GM10266 (cell line): ENCODE measurements at regions not wholly inside any gene's neighbourhood (a gene's known extent, or its start where the extent isn't known, plus 50 kb on each side); places are given as distances from the start of the nearest gene placed in this dataset.

Source experiments
- DNase-seq: peaks from one replicate; pipeline ENCODE4 v3.0.0; 2012; ENCODE audit errors: extremely low spot score
- TF ChIP-seq, protein P1 (sequence below): IDR thresholded peaks from 2 replicates; pipeline ENCODE4 v1.5.1; 2012; ENCODE audit warnings: mild to moderate bottlenecking, low read depth; ENCODE audit not compliant: control insufficient read depth, insufficient read depth; ENCODE audit errors: missing control alignments

DNA sequence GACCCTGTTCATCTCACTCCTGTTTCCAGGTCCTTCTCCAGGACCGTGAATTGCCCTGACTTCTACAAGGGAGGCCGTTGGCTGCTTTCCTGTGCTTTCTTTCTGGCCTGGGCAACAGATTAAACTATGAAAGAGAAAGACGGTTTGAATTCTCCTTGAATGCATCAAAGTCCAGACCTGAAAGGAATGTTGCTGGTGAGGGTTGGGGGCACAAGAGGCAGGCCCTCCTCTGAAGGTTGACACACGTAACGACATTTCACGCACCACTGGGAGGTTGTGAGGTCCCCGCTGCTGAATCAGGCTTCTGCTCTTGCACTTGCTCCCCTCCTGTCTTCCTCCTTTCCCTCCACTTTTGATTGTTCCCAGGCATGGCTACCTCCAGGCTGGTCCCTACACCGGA lies 141.9 kb downstream of the CYRIA start:
- TF ChIP-seq, protein P1, sequence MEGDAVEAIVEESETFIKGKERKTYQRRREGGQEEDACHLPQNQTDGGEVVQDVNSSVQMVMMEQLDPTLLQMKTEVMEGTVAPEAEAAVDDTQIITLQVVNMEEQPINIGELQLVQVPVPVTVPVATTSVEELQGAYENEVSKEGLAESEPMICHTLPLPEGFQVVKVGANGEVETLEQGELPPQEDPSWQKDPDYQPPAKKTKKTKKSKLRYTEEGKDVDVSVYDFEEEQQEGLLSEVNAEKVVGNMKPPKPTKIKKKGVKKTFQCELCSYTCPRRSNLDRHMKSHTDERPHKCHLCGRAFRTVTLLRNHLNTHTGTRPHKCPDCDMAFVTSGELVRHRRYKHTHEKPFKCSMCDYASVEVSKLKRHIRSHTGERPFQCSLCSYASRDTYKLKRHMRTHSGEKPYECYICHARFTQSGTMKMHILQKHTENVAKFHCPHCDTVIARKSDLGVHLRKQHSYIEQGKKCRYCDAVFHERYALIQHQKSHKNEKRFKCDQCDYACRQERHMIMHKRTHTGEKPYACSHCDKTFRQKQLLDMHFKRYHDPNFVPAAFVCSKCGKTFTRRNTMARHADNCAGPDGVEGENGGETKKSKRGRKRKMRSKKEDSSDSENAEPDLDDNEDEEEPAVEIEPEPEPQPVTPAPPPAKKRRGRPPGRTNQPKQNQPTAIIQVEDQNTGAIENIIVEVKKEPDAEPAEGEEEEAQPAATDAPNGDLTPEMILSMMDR, result no peak
- DNase-seq, result no peak

GRCh38 chr2:16522031-16522831 lies 143.4 kb downstream of the CYRIA start:
- TF ChIP-seq, protein P1, result no peak
- no peak for DNase-seq

DNA sequence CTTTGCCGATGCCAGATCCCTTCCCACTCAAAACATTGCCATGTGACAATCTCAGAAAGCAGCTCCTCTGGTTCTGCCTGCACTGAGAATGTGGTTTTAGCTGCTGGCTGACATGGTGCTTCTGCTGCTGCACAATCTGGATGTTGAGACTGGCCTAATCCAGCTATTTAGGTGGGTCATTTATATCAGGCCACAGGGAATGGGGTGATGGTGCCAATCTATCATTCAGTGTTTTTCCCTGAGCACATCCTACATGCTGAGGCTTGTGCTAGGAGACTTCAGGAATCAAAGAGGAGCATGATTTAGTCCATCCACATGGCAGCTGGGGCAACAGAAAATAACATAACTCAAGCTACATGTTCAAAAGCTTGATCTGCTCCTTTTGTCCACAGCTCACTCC lies 144.7 kb downstream of the CYRIA start:
- no peak for DNase-seq
- TF ChIP-seq, protein P1, result no peak

GRCh38 chr2:16515696-16516095 lies 149.9 kb downstream of the CYRIA start:
- TF ChIP-seq, protein P1, result no peak
- no peak for DNase-seq

DNA sequence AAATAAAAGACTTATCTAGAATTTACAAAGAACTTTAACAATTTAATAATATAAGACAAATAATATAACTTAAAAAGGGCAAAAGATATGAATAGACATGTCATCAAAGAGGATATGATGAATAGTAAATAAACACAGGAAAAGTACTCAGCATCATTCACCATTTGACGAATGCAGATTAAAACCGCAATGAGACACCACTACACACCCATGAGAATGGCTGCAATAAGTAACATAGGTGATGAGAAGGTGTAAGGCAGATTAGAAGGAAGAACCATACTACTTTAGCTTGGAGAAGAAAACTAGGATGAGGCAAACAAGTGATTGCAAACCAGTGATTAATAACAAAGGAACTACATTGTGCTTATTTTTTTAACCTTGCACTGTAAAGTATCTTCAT lies 152.0 kb downstream of the CYRIA start:
- no peak for DNase-seq
- TF ChIP-seq, protein P1, result no peak

GRCh38 chr2:16511041-16511440 lies 154.6 kb downstream of the CYRIA start:
- no peak for DNase-seq
- TF ChIP-seq, protein P1, result no peak

- TF ChIP-seq, protein P1, result no peak
- no peak for DNase-seq
Measured at GRCh38 chr2:16509042-16509441, 156.6 kb downstream of the CYRIA start.
